ENCODE measurements at regions not wholly inside any gene's neighbourhood (a gene's known extent, or its start where the extent isn't known, plus 50 kb on each side); places are given as distances from the start of the nearest gene placed in this dataset.
"Not testable (repeated sequence)": the region's sequence is repeated elsewhere in the genome, so short reads cannot be mapped to it uniquely, and the experiment has no call there.

DNA sequence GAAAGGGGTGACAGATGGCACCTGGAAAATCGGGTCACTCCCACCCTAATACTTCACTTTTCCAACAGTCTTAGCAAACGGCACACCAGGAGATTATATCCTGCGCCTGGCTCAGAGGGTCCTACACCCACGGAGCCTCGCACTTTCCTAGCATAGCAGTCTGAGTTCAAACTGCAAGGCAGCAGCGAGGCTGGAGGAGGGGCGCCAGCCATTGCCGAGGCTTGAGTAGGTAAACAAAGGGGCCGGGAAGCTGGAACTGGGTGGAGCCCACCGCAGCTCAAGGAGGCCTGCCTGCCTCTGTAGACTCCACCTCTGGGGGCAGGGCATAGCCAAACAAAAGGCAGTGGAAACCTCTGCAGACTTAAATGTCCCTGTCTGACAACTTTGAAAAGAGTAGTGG is 206.5 kb upstream of the CACNA2D1 start:
- not testable (repeated sequence) for TF ChIP-seq CTCF (conservative IDR thresholded peaks at IDR 0.05); EZH2 (IDR thresholded peaks at IDR 0.05; ENCODE audit: low read depth)

All from PC-9 (cell line).